ENCODE measurements at regions not wholly inside any gene's neighbourhood (a gene's known extent, or its start where the extent isn't known, plus 50 kb on each side); places are given as distances from the start of the nearest gene placed in this dataset.
A peak's percentile ranks its signal among the peaks of the same experiment; 100 is the strongest.

DNA sequence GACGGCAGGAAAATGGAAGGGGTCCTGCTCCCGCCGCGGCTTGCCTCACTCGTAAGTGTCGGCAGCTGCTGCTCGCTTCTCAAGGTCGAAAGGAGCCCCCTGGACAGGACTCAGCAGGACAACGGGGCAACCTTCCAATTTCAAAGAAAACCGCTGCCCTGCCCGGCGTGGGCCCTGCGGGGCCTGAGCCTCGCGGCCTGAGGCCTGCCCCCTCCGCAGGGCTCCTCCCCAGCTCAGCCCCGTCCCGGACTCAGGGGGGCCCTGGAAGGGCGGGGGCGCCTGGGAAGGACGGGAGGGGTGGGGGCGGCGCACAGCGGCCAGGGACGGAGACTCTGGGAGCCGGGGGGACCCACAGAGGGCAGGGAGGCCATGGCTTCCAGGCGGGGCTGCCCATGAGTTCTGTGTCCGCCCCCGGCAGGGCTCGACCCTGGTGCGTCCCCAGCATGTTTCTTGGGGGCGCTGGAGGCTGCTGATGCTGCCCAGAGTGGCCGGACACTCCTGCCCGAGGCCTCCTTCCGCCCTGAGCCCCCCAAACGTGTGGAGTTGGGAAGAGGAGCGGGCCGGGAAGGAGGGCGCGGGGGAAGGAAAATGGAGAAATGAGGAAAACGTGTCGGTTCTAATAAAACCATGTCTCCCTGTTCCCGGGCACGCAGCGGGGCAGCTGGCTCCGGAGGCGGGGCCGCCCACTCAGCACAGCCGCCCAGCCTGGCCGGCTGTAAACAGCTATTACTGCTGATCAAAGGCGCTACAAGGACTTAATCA is 114.6 kb downstream of the DLL1 start:
- H3K27me3 ChIP-seq = peaks cover 0 to 26% (median 0%) of the 10 kb centered on the region in 4 donors
- no peak for DNase-seq
- TF ChIP-seq, protein P1, sequence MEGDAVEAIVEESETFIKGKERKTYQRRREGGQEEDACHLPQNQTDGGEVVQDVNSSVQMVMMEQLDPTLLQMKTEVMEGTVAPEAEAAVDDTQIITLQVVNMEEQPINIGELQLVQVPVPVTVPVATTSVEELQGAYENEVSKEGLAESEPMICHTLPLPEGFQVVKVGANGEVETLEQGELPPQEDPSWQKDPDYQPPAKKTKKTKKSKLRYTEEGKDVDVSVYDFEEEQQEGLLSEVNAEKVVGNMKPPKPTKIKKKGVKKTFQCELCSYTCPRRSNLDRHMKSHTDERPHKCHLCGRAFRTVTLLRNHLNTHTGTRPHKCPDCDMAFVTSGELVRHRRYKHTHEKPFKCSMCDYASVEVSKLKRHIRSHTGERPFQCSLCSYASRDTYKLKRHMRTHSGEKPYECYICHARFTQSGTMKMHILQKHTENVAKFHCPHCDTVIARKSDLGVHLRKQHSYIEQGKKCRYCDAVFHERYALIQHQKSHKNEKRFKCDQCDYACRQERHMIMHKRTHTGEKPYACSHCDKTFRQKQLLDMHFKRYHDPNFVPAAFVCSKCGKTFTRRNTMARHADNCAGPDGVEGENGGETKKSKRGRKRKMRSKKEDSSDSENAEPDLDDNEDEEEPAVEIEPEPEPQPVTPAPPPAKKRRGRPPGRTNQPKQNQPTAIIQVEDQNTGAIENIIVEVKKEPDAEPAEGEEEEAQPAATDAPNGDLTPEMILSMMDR (IDR thresholded peaks at IDR 0.05) = no peak
- TF ChIP-seq POLR2A (IDR thresholded peaks at IDR 0.05) = no peak
- peaks cover 7 to 33% (median 14%) of the 10 kb centered on the region in 3 donors for H3K4me1 ChIP-seq
- no peaks in the 10 kb centered on the region for H3K9me3 ChIP-seq
- WGBS, 2 donors = 70 to 92% methylated on average over 10 to 11 of the region's 51 CpGs
- H3K36me3 ChIP-seq = no peaks in the 10 kb centered on the region
- no peak overlapping the region for H3K4me3 ChIP-seq
- intact Hi-C loops (cut with DNase I) = no loop called here
- no peak overlapping the region for H3K27ac ChIP-seq

DNA sequence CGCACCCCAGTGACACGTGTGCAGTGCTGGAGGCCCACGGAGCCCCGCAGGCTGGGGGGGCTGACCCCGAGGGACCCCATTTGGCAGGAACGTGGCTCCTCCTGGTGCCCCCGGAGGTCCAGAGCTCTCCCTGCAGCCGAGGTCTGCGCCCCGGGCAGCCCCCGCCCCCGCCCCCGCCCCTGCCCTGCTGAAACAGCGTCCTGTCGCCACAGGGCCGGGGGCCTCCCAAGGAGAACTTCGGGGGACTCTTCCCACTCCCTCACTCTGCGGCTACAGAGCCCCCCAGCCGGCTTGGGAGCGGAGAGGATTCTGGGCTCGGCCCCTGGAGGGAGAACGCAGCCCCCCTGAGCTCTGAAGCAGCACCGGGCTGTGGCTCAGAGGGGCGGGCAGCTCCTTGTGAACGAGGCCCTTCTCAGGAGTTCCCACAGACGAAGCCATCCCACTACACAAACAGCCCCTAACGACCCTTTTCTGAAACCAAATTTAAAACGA is 115.2 kb downstream of the DLL1 start:
- H3K27ac ChIP-seq = no peak overlapping the region
- TF ChIP-seq, protein P1 (IDR thresholded peaks at IDR 0.05) = no peak
- TF ChIP-seq POLR2A (IDR thresholded peaks at IDR 0.05) = no peak
- no peak for DNase-seq
- H3K4me1 ChIP-seq = peaks cover 7 to 33% (median 14%) of the 10 kb centered on the region in 3 donors
- H3K27me3 ChIP-seq = peaks cover 0 to 20% (median 0%) of the 10 kb centered on the region in 4 donors
- no CpG with 5 or more reads among the region's 28 CpGs for WGBS, 2 donors
- H3K4me3 ChIP-seq = no peak overlapping the region
- no peaks in the 10 kb centered on the region for H3K36me3 ChIP-seq
- intact Hi-C loops (cut with DNase I) = no loop called here
- H3K9me3 ChIP-seq = no peaks in the 10 kb centered on the region

GRCh38 chr6:170174771-170175643 is 115.9 kb downstream of the DLL1 start:
- TF ChIP-seq POLR2A (IDR thresholded peaks at IDR 0.05) = no peak
- TF ChIP-seq, protein P1 (IDR thresholded peaks at IDR 0.05) = no peak
- Histone ChIP-seq H3K27ac (no peak overlapping the region), H3K4me3 (no peak overlapping the region), H3K27me3 (peaks cover 0 to 18% (median 0%) of the 10 kb centered on the region in 4 donors), H3K4me1 (peaks cover 7 to 33% (median 14%) of the 10 kb centered on the region in 3 donors), H3K9me3 (no peaks in the 10 kb centered on the region), H3K36me3 (no peaks in the 10 kb centered on the region)
- no peak for DNase-seq
- intact Hi-C loops (cut with DNase I) = no loop called here
- WGBS, 2 donors = 95 to 100% methylated on average over 1 to 10 of the region's 37 CpGs

- H3K27me3 ChIP-seq = peaks cover 0 to 18% (median 0%) of the 10 kb centered on the region in 4 donors
- H3K27ac ChIP-seq = peak overlapping the region in 2 of 4 donors; percentile 13 to 14
- DNase-seq = no peak
- no peaks in the 10 kb centered on the region for H3K9me3 ChIP-seq
- no peak overlapping the region for H3K4me3 ChIP-seq
- 69 to 75% methylated on average over 10 to 13 of the region's 17 CpGs for WGBS, 2 donors
- no peaks in the 10 kb centered on the region for H3K36me3 ChIP-seq
- H3K4me1 ChIP-seq = peaks cover 7 to 25% (median 14%) of the 10 kb centered on the region in 3 donors
- TF ChIP-seq POLR2A (IDR thresholded peaks at IDR 0.05) = no peak
- TF ChIP-seq, protein P1 (IDR thresholded peaks at IDR 0.05) = no peak
- intact Hi-C loops (cut with DNase I) = no loop called here
These were observed 116.6 kb downstream of the DLL1 start for GRCh38 chr6:170174124-170174770.
